Keratinocyte (primary cell): ENCODE measurements at regions not wholly inside any gene's neighbourhood (a gene's known extent, or its start where the extent isn't known, plus 50 kb on each side); places are given as distances from the start of the nearest gene placed in this dataset.

Experiments
- DNase-seq: peaks from one replicate; pipeline ENCODE4 v3.0.0-alpha.2; 2011; ENCODE audit warnings: low read depth, missing footprints, low spot score
- FAIRE-seq: peaks from 2 replicates; lab custom pipeline; 2011; peaks lifted over from hg19 to GRCh38; lab: Jason Lieb, UNC
- H2AFZ ChIP-seq: 2 replicates; pipeline ENCODE4 v1.6.0; 2012; ENCODE audit warnings: low read length, control low read depth, inconsistent platforms; ENCODE audit not compliant: control insufficient read depth
- H3K27ac ChIP-seq: 2 replicates; pipeline ENCODE4 v1.5.1; 2011; ENCODE audit warnings: low read length; ENCODE audit not compliant: control insufficient read depth, insufficient read depth
- H3K27me3 ChIP-seq: 3 replicates; pipeline ENCODE4 v1.6.0; 2011; ENCODE audit warnings: low read length; ENCODE audit not compliant: control insufficient read depth, insufficient read depth; ENCODE audit errors: extremely low read depth
- H3K36me3 ChIP-seq, 2 experiments: 2 replicates in 1 of 2; 3 replicates in 1 of 2; pipeline ENCODE4 v1.5.1; 2011; ENCODE audit warnings: low read length in 2 of 2, mild to moderate bottlenecking in 1 of 2; ENCODE audit not compliant: control insufficient read depth in 2 of 2, insufficient read depth in 2 of 2; ENCODE audit errors: extremely low read depth in 1 of 2
- H3K4me1 ChIP-seq: 3 replicates; pipeline ENCODE4 v1.5.1; 2011; ENCODE audit warnings: low read length; ENCODE audit not compliant: control insufficient read depth, insufficient read depth; ENCODE audit errors: extremely low read depth
- H3K4me2 ChIP-seq: 3 replicates; pipeline ENCODE4 v1.6.0; 2011; ENCODE audit warnings: low read depth, low read length; ENCODE audit not compliant: control insufficient read depth, insufficient read depth; ENCODE audit errors: extremely low read depth
- H3K4me3 ChIP-seq, 3 experiments: fragments of 200-600 bp in 1 of 3; sonication (generic) in 1 of 3; 2 replicates in 2 of 3; 3 replicates in 1 of 3; pipeline ENCODE4 v1.5.1; 2011 to 2016; ENCODE audit warnings: low read length in 3 of 3, mild to moderate bottlenecking in 3 of 3, control low read depth in 2 of 3, inconsistent platforms in 1 of 3, low read depth in 1 of 3, mixed read lengths in 1 of 3, mixed run types in 1 of 3, moderate library complexity in 1 of 3; ENCODE audit not compliant: control insufficient read depth in 2 of 3, insufficient read depth in 2 of 3; ENCODE audit errors: extremely low read depth in 1 of 3
- H3K79me2 ChIP-seq: 2 replicates; pipeline ENCODE4 v1.6.0; 2012; ENCODE audit warnings: low read length; ENCODE audit not compliant: control insufficient read depth, insufficient read depth
- H3K9ac ChIP-seq: 3 replicates; pipeline ENCODE4 v1.6.0; 2011; ENCODE audit warnings: low read length; ENCODE audit not compliant: control insufficient read depth, insufficient read depth; ENCODE audit errors: extremely low read depth
- H3K9me1 ChIP-seq: 3 replicates; pipeline ENCODE4 v1.6.0; 2011; ENCODE audit warnings: low read length; ENCODE audit not compliant: control insufficient read depth, insufficient read depth; ENCODE audit errors: extremely low read depth
- H3K9me3 ChIP-seq: 2 replicates; pipeline ENCODE4 v1.5.1; 2012; ENCODE audit warnings: low read depth, low read length; ENCODE audit not compliant: control insufficient read depth
- H4K20me1 ChIP-seq: 3 replicates; pipeline ENCODE4 v1.6.0; 2011; ENCODE audit warnings: low read length; ENCODE audit not compliant: control insufficient read depth, insufficient read depth; ENCODE audit errors: extremely low read depth
- EZH2 ChIP-seq: IDR thresholded peaks from one replicate; pipeline ENCODE4 v1.6.1; 2012; ENCODE audit warnings: inconsistent platforms, mild to moderate bottlenecking, low read length, moderate library complexity
- dilution Hi-C: fragments of 300-500 bp; cut with MboI; formaldehyde crosslinking; loops from one replicate; pipeline ENCODE4 v1.7.0; 2020; ENCODE audit warnings: low sequenced_read_pairs; ENCODE audit not compliant: extremely low pct_ligation_motif_present
- TF ChIP-seq, protein P1 (sequence below), 3 experiments: IDR thresholded peaks in 1 of 3; conservative IDR thresholded peaks in 1 of 3; optimal IDR thresholded peaks in 1 of 3; 2 replicates in 2 of 3; 3 replicates in 1 of 3; pipeline versions ENCODE3 to v1.5.1; 2011; ENCODE audit warnings: low read length in 3 of 3, mild to moderate bottlenecking in 3 of 3, moderate library complexity in 2 of 3, control low read depth in 1 of 3, inconsistent platforms in 1 of 3; ENCODE audit not compliant: insufficient read depth in 2 of 3; ENCODE audit errors: extremely low read depth in 1 of 3

DNA sequence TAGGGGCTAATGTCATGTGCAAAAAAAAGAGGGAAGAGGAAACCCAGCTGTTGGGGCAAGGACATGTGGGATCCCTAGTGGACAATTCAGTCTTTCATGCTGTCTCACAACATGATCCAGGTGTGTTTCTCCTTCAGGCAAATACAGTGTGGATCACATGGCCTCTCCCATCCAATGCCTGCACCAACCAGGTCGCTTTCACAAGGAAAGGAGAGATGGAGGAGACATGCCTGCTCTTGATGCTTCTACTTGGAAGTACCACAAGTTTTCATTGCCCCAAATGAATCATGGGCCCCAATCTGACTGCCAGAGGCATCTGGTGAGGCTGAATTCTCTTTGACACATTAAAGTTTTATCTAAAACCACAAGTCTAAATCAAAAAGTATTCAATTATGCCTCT lies 82.1 kb downstream of the DLEU7 start:
- Histone ChIP-seq H3K4me2 (no peak overlapping the region), H3K9ac (no peak overlapping the region), H3K4me3 (no peak overlapping the region), H3K9me1 (no peaks in the 10 kb centered on the region), H3K27ac (no peak overlapping the region), H4K20me1 (no peaks in the 10 kb centered on the region), H2AFZ (no peak overlapping the region), H3K9me3 (peaks cover 6% of the 10 kb centered on the region), H3K27me3 (no peaks in the 10 kb centered on the region), H3K4me1 (peaks cover 10% of the 10 kb centered on the region), H3K36me3 (no peaks in the 10 kb centered on the region), H3K79me2 (no peaks in the 10 kb centered on the region)
- peak; percentile 42 for DNase-seq
- TF ChIP-seq EZH2: no peak
- TF ChIP-seq, protein P1, sequence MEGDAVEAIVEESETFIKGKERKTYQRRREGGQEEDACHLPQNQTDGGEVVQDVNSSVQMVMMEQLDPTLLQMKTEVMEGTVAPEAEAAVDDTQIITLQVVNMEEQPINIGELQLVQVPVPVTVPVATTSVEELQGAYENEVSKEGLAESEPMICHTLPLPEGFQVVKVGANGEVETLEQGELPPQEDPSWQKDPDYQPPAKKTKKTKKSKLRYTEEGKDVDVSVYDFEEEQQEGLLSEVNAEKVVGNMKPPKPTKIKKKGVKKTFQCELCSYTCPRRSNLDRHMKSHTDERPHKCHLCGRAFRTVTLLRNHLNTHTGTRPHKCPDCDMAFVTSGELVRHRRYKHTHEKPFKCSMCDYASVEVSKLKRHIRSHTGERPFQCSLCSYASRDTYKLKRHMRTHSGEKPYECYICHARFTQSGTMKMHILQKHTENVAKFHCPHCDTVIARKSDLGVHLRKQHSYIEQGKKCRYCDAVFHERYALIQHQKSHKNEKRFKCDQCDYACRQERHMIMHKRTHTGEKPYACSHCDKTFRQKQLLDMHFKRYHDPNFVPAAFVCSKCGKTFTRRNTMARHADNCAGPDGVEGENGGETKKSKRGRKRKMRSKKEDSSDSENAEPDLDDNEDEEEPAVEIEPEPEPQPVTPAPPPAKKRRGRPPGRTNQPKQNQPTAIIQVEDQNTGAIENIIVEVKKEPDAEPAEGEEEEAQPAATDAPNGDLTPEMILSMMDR (optimal IDR thresholded peaks at IDR 0.05 in 1 of 3, IDR thresholded peaks at IDR 0.05 in 1 of 3, conservative IDR thresholded peaks at IDR 0.05 in 1 of 3; ENCODE audit: extremely low read depth in 1 of 3, insufficient read depth in 2 of 3, low read length in 3 of 3): peak in 1 of 3 experiments; percentile 13
- peak; percentile 65 for FAIRE-seq
- dilution Hi-C loops: no loop called here

DNA sequence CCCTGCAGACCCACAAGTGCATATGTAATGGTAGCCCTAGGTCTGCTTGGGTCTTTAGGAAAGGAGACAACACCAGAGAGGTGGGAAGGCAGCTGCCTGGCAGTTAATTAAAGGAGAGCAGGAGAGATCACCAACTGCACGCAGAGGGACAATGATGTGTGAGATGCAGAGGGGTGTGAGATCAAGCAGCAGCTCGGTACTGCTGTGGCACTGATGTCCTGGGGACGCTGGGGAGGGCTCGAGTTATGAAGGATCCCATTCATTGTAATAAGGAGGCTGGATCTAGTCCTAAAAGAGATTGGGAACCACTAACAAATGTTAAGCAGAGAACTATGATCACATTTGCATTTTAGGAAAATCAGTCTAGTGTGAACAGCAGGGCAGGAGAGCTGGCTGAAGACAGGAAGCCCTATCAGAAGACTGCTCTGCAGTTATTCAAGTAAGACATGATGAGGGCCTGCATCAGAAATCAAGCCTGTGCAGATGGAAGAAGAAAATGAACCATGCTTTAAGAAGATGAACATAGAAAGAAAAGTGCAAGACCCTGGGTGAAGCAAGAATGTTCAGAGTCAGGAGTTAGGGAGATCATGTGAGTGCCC lies 80.4 kb downstream of the DLEU7 start:
- DNase-seq (no peak), FAIRE-seq (no peak)
- Histone ChIP-seq H3K79me2 (no peaks in the 10 kb centered on the region), H3K27me3 (no peaks in the 10 kb centered on the region), H3K9me3 (peaks cover 4% of the 10 kb centered on the region), H3K27ac (no peak overlapping the region), H4K20me1 (no peaks in the 10 kb centered on the region), H3K4me3 (no peak overlapping the region), H2AFZ (no peak overlapping the region), H3K9ac (no peak overlapping the region), H3K4me2 (no peak overlapping the region), H3K4me1 (no peaks in the 10 kb centered on the region), H3K36me3 (no peaks in the 10 kb centered on the region), H3K9me1 (no peaks in the 10 kb centered on the region)
- TF ChIP-seq, protein P1 (optimal IDR thresholded peaks at IDR 0.05 in 1 of 3, IDR thresholded peaks at IDR 0.05 in 1 of 3, conservative IDR thresholded peaks at IDR 0.05 in 1 of 3; ENCODE audit: extremely low read depth in 1 of 3, insufficient read depth in 2 of 3, low read length in 3 of 3): no peak
- no peak for TF ChIP-seq EZH2
- dilution Hi-C loops: no loop called here
